MM.1S (cell line): ENCODE measurements at regions not wholly inside any gene's neighbourhood (a gene's known extent, or its start where the extent isn't known, plus 50 kb on each side); places are given as distances from the start of the nearest gene placed in this dataset.
"Not testable (repeated sequence)": the region's sequence is repeated elsewhere in the genome, so short reads cannot be mapped to it uniquely, and the experiment has no call there.

Experiments
- DNase-seq: peaks from one replicate; pipeline ENCODE4 v3.0.0-alpha.2; 2015
- H2AFZ ChIP-seq: fragments of 300-600 bp; sonication (generic); 2 replicates; pipeline ENCODE4 v1.6.0; 2016; ENCODE audit warnings: antibody characterized with exemption, low read length
- H3F3A ChIP-seq: fragments of 300-600 bp; sonication (generic); 2 replicates; pipeline ENCODE4 v1.6.1; 2016; ENCODE audit warnings: mild to moderate bottlenecking, antibody characterized with exemption, low read length, moderate library complexity, mixed read lengths; ENCODE audit not compliant: insufficient read depth
- H3K27ac ChIP-seq: fragments of 300-600 bp; sonication (generic); 2 replicates; pipeline ENCODE4 v1.5.1; 2016; ENCODE audit warnings: mild to moderate bottlenecking, low read length
- H3K27me3 ChIP-seq: fragments of 300-600 bp; sonication (generic); replicated peaks from 2 replicates; pipeline ENCODE4 v1.6.0; 2016; ENCODE audit warnings: low read length; ENCODE audit not compliant: insufficient read depth
- H3K36me3 ChIP-seq: fragments of 300-600 bp; sonication (generic); replicated peaks from 2 replicates; pipeline ENCODE4 v1.6.1; 2016; ENCODE audit warnings: mild to moderate bottlenecking, low read length, mixed read lengths; ENCODE audit not compliant: insufficient read depth
- H3K4me1 ChIP-seq: fragments of 300-600 bp; sonication (generic); 2 replicates; pipeline ENCODE4 v1.6.1; 2016; ENCODE audit warnings: low read length, mixed read lengths
- H3K4me2 ChIP-seq: fragments of 300-600 bp; sonication (generic); 2 replicates; pipeline ENCODE4 v1.6.0; 2016; ENCODE audit warnings: low read depth, low read length
- H3K4me3 ChIP-seq: fragments of 300-600 bp; sonication (generic); 2 replicates; pipeline ENCODE4 v1.5.1; 2016; ENCODE audit warnings: low read length, mixed read lengths
- H3K79me2 ChIP-seq: fragments of 300-600 bp; sonication (generic); 2 replicates; pipeline ENCODE4 v1.6.1; 2016; ENCODE audit warnings: mixed run types, low read length, mixed read lengths
- H3K9ac ChIP-seq: fragments of 300-600 bp; sonication (generic); 2 replicates; pipeline ENCODE4 v1.6.1; 2016; ENCODE audit warnings: low read length, mixed read lengths
- H3K9me2 ChIP-seq: fragments of 300-600 bp; sonication (generic); replicated peaks from 2 replicates; pipeline ENCODE4 v1.6.1; 2016; ENCODE audit warnings: mild to moderate bottlenecking, low read length, mixed read lengths; ENCODE audit not compliant: insufficient read depth
- H3K9me3 ChIP-seq: fragments of 300-600 bp; sonication (generic); replicated peaks from 2 replicates; pipeline ENCODE4 v1.6.1; 2016; ENCODE audit warnings: mild to moderate bottlenecking, low read length, mixed read lengths; ENCODE audit not compliant: insufficient read depth
- H4K20me1 ChIP-seq: fragments of 300-600 bp; sonication (generic); 2 replicates; pipeline ENCODE4 v1.6.1; 2016; ENCODE audit warnings: mild to moderate bottlenecking, low read length, moderate library complexity, mixed read lengths; ENCODE audit not compliant: insufficient read depth

GRCh38 chr1:143786381-143786780 lies 185.4 kb downstream of the FAM72C start:
- H3K27me3 ChIP-seq, H3K36me3 ChIP-seq, H3K9me3 ChIP-seq, H3K9ac ChIP-seq, H3F3A ChIP-seq, DNase-seq, H3K4me2 ChIP-seq, H3K27ac ChIP-seq, H3K4me1 ChIP-seq, H2AFZ ChIP-seq, H3K79me2 ChIP-seq, H3K4me3 ChIP-seq, H4K20me1 ChIP-seq, H3K9me2 ChIP-seq: not testable (repeated sequence)

- not testable (repeated sequence) for H3K79me2 ChIP-seq
Measured at GRCh38 chr1:143785883-143786282, 185.9 kb downstream of the FAM72C start.

GRCh38 chr1:143784239-143784882 lies 187.4 kb downstream of the FAM72C start:
- H3F3A ChIP-seq, DNase-seq, H4K20me1 ChIP-seq: not testable (repeated sequence)

More at GRCh38 chr1:143785883-143786282, 185.9 kb downstream of the FAM72C start:
- not testable (repeated sequence) for H3K4me3 ChIP-seq, H4K20me1 ChIP-seq, H3K27ac ChIP-seq, H3K27me3 ChIP-seq, H3K9ac ChIP-seq, H3F3A ChIP-seq, H3K9me2 ChIP-seq, H2AFZ ChIP-seq, H3K9me3 ChIP-seq, DNase-seq, H3K4me2 ChIP-seq, H3K36me3 ChIP-seq, H3K4me1 ChIP-seq

GRCh38 chr1:143778178-143778577 lies 193.6 kb downstream of the FAM72C start:
- H3K9me3 ChIP-seq, H3K36me3 ChIP-seq, H3K79me2 ChIP-seq, H3K4me2 ChIP-seq, H3K4me1 ChIP-seq, H3K9me2 ChIP-seq, H3K27me3 ChIP-seq, H3F3A ChIP-seq, H3K4me3 ChIP-seq, DNase-seq, H3K27ac ChIP-seq, H3K9ac ChIP-seq, H2AFZ ChIP-seq, H4K20me1 ChIP-seq: not testable (repeated sequence)

More at GRCh38 chr1:143784239-143784882, 187.4 kb downstream of the FAM72C start:
- not testable (repeated sequence) for H3K9ac ChIP-seq, H3K4me2 ChIP-seq, H3K79me2 ChIP-seq, H3K9me3 ChIP-seq, H3K27me3 ChIP-seq, H3K9me2 ChIP-seq, H2AFZ ChIP-seq, H3K36me3 ChIP-seq, H3K4me1 ChIP-seq, H3K4me3 ChIP-seq, H3K27ac ChIP-seq

GRCh38 chr1:143764831-143765230 lies 207.0 kb downstream of the FAM72C start:
- H3K4me3 ChIP-seq, H3F3A ChIP-seq, H3K9me2 ChIP-seq, H3K4me2 ChIP-seq, H3K9me3 ChIP-seq, H3K79me2 ChIP-seq, H3K4me1 ChIP-seq, H3K27ac ChIP-seq, H3K36me3 ChIP-seq, H2AFZ ChIP-seq, H3K9ac ChIP-seq, DNase-seq, H4K20me1 ChIP-seq, H3K27me3 ChIP-seq: not testable (repeated sequence)

GRCh38 chr1:143760366-143760765 lies 211.4 kb downstream of the FAM72C start:
- not testable (repeated sequence) for H3K27me3 ChIP-seq, H3K4me1 ChIP-seq, H3K4me2 ChIP-seq, H3K27ac ChIP-seq, H2AFZ ChIP-seq, H3K9ac ChIP-seq, DNase-seq, H3K79me2 ChIP-seq, H3F3A ChIP-seq, H3K36me3 ChIP-seq, H3K9me2 ChIP-seq, H3K4me3 ChIP-seq, H4K20me1 ChIP-seq, H3K9me3 ChIP-seq

- H3K79me2 ChIP-seq, H3K9ac ChIP-seq, H3K9me3 ChIP-seq, H3K4me1 ChIP-seq, H3F3A ChIP-seq, H3K4me2 ChIP-seq, H3K9me2 ChIP-seq, H3K27ac ChIP-seq, H4K20me1 ChIP-seq, DNase-seq, H3K27me3 ChIP-seq, H3K4me3 ChIP-seq, H2AFZ ChIP-seq, H3K36me3 ChIP-seq: not testable (repeated sequence)
Measured at GRCh38 chr1:143755961-143756360, 215.8 kb downstream of the FAM72C start.
